Fibroblast of lung (primary cell): ENCODE measurements at regions not wholly inside any gene's neighbourhood (a gene's known extent, or its start where the extent isn't known, plus 50 kb on each side); places are given as distances from the start of the nearest gene placed in this dataset.

Experiments
- DNase-seq, 2 donors: peaks; one replicate each; pipeline versions ENCODE4 v3.0.0 to v3.0.0-alpha.2; 2010; ENCODE audit warnings: low read depth in 2 of 2
- H2AFZ ChIP-seq: 2 replicates; pipeline ENCODE4 v1.5.1; 2012; ENCODE audit warnings: low read length, control low read depth, inconsistent platforms
- H3K27ac ChIP-seq: 2 replicates; pipeline ENCODE4 v1.5.1; 2011; ENCODE audit warnings: low read length, control low read depth; ENCODE audit not compliant: insufficient read depth
- H3K27me3 ChIP-seq: 2 replicates; pipeline ENCODE4 v1.5.1; 2011; ENCODE audit warnings: mild to moderate bottlenecking, low read length; ENCODE audit not compliant: control insufficient read depth, insufficient read depth
- H3K36me3 ChIP-seq: 2 replicates; pipeline ENCODE4 v1.5.1; 2011; ENCODE audit warnings: low read length; ENCODE audit not compliant: control insufficient read depth, insufficient read depth
- H3K4me1 ChIP-seq: 2 replicates; pipeline ENCODE4 v1.5.1; 2011; ENCODE audit warnings: low read length; ENCODE audit not compliant: control insufficient read depth, insufficient read depth; ENCODE audit errors: extremely low read depth
- H3K4me2 ChIP-seq: 2 replicates; pipeline ENCODE4 v1.5.1; 2011; ENCODE audit warnings: low read length, control low read depth; ENCODE audit not compliant: insufficient read depth; ENCODE audit errors: extremely low read depth
- H3K4me3 ChIP-seq, 4 experiments: fragments of 200-600 bp in 1 of 4; sonication (generic) in 1 of 4; replicated peaks in 1 of 4; 2 replicates each; pipeline ENCODE4 v1.5.1; 2011 to 2016; ENCODE audit warnings: low read length in 4 of 4, low read depth in 3 of 4, mild to moderate bottlenecking in 3 of 4, control low read depth in 2 of 4, inconsistent platforms in 1 of 4, mixed read lengths in 1 of 4; ENCODE audit not compliant: insufficient read depth in 1 of 4; ENCODE audit errors: control extremely low read depth in 1 of 4
- H3K79me2 ChIP-seq: 2 replicates; pipeline ENCODE4 v1.5.1; 2012; ENCODE audit warnings: mild to moderate bottlenecking, low read length, inconsistent platforms; ENCODE audit not compliant: control insufficient read depth, insufficient read depth
- H3K9ac ChIP-seq: 2 replicates; pipeline ENCODE4 v1.5.1; 2011; ENCODE audit warnings: mild to moderate bottlenecking, low read length, control low read depth; ENCODE audit not compliant: insufficient read depth
- H3K9me3 ChIP-seq: 2 replicates; pipeline ENCODE4 v1.5.1; 2012; ENCODE audit warnings: low read depth, low read length; ENCODE audit not compliant: control insufficient read depth, insufficient read depth
- H4K20me1 ChIP-seq: 2 replicates; pipeline ENCODE4 v1.5.1; 2011; ENCODE audit warnings: low read length; ENCODE audit not compliant: control insufficient read depth, insufficient read depth; ENCODE audit errors: extremely low read depth
- EZH2 ChIP-seq: IDR thresholded peaks from 2 replicates; pipeline ENCODE4 v1.5.1; 2012; ENCODE audit warnings: low read length, control low read depth, mild to moderate bottlenecking; ENCODE audit errors: missing control alignments
- TF ChIP-seq, protein P1 (sequence below), 2 donors: IDR thresholded peaks in 1 of 2; conservative IDR thresholded peaks in 1 of 2; 1 replicate in 1 of 2; 2 replicates in 1 of 2; pipeline ENCODE4 v1.5.1; 2011 to 2012; ENCODE audit warnings: low read length in 2 of 2, control low read depth in 1 of 2, inconsistent platforms in 1 of 2, low read depth in 1 of 2, mild to moderate bottlenecking in 1 of 2

DNA sequence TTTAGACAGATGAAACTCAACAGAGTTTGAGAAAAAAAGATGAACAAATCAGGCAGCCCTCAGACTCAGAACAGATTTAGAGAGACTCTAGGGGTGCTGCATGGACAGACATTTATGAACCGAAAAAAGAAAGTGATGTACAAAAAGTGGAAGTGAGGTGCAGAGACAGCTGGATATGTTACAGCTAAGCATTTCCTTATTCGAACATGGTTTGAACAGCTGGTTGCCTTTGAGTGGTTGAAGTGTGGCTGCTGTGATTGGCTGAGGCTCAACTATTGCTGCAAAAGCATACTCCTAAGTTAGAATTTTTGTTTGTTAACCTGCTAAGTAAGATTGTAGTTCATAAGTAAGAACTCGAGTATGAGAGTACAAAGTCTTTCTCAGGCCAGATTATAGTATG is 331.5 kb upstream of the PABPC4L start:
- no peak for TF ChIP-seq EZH2
- TF ChIP-seq, protein P1, sequence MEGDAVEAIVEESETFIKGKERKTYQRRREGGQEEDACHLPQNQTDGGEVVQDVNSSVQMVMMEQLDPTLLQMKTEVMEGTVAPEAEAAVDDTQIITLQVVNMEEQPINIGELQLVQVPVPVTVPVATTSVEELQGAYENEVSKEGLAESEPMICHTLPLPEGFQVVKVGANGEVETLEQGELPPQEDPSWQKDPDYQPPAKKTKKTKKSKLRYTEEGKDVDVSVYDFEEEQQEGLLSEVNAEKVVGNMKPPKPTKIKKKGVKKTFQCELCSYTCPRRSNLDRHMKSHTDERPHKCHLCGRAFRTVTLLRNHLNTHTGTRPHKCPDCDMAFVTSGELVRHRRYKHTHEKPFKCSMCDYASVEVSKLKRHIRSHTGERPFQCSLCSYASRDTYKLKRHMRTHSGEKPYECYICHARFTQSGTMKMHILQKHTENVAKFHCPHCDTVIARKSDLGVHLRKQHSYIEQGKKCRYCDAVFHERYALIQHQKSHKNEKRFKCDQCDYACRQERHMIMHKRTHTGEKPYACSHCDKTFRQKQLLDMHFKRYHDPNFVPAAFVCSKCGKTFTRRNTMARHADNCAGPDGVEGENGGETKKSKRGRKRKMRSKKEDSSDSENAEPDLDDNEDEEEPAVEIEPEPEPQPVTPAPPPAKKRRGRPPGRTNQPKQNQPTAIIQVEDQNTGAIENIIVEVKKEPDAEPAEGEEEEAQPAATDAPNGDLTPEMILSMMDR (conservative IDR thresholded peaks at IDR 0.05 in 1 of 2, IDR thresholded peaks at IDR 0.05 in 1 of 2; ENCODE audit: low read depth in 1 of 2, low read length in 2 of 2): no peak
- H2AFZ ChIP-seq: no peak overlapping the region
- H4K20me1 ChIP-seq: no peaks in the 10 kb centered on the region
- H3K4me3 ChIP-seq: no peak overlapping the region
- no peaks in the 10 kb centered on the region for H3K4me1 ChIP-seq
- H3K36me3 ChIP-seq: no peaks in the 10 kb centered on the region
- DNase-seq: no peak
- no peak overlapping the region for H3K9ac ChIP-seq
- H3K79me2 ChIP-seq: no peaks in the 10 kb centered on the region
- H3K27ac ChIP-seq: no peak overlapping the region
- H3K4me2 ChIP-seq: no peak overlapping the region
- H3K9me3 ChIP-seq: no peaks in the 10 kb centered on the region
- H3K27me3 ChIP-seq: no peaks in the 10 kb centered on the region

- no peaks in the 10 kb centered on the region for H3K36me3 ChIP-seq
- no peak for DNase-seq
- H2AFZ ChIP-seq: no peak overlapping the region
- H4K20me1 ChIP-seq: no peaks in the 10 kb centered on the region
- no peak overlapping the region for H3K27ac ChIP-seq
- no peak overlapping the region for H3K4me3 ChIP-seq
- H3K9me3 ChIP-seq: no peaks in the 10 kb centered on the region
- H3K4me1 ChIP-seq: no peaks in the 10 kb centered on the region
- H3K4me2 ChIP-seq: no peak overlapping the region
- no peaks in the 10 kb centered on the region for H3K79me2 ChIP-seq
- TF ChIP-seq, protein P1 (conservative IDR thresholded peaks at IDR 0.05 in 1 of 2, IDR thresholded peaks at IDR 0.05 in 1 of 2; ENCODE audit: low read depth in 1 of 2, low read length in 2 of 2): no peak
- TF ChIP-seq EZH2: no peak
- H3K9ac ChIP-seq: no peak overlapping the region
- no peaks in the 10 kb centered on the region for H3K27me3 ChIP-seq
Observed at GRCh38 chr4:134531013-134531412, 329.4 kb upstream of the PABPC4L start.

DNA sequence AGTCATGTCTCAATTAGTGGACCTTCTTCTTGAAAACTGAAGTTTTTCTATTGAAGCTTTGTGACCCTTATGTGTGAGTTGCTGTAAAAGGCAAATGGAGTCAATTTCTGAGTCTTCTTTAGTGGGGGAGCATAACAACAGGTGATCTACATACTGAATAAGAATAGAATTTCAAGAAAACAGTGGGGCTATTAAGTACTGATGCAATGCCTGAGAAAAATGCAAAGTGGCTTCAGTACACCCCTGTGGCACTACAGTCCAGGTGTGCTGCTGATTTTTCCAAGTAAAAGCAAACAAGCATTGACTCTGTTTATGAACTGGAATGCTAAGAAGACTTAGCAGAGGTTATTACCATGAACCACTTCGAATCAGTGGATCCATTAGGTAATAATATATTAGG is 328.0 kb upstream of the PABPC4L start:
- no peak for DNase-seq
- H2AFZ ChIP-seq: no peak overlapping the region
- no peaks in the 10 kb centered on the region for H3K9me3 ChIP-seq
- no peaks in the 10 kb centered on the region for H3K36me3 ChIP-seq
- H3K27ac ChIP-seq: no peak overlapping the region
- H3K4me2 ChIP-seq: no peak overlapping the region
- H3K4me1 ChIP-seq: no peaks in the 10 kb centered on the region
- no peaks in the 10 kb centered on the region for H3K79me2 ChIP-seq
- no peak for TF ChIP-seq EZH2
- TF ChIP-seq, protein P1 (conservative IDR thresholded peaks at IDR 0.05 in 1 of 2, IDR thresholded peaks at IDR 0.05 in 1 of 2; ENCODE audit: low read depth in 1 of 2, low read length in 2 of 2): no peak
- no peaks in the 10 kb centered on the region for H4K20me1 ChIP-seq
- H3K4me3 ChIP-seq: no peak overlapping the region
- no peak overlapping the region for H3K9ac ChIP-seq
- H3K27me3 ChIP-seq: no peaks in the 10 kb centered on the region
